ENCODE measurements at regions not wholly inside any gene's neighbourhood (a gene's known extent, or its start where the extent isn't known, plus 50 kb on each side); places are given as distances from the start of the nearest gene placed in this dataset.

DNA sequence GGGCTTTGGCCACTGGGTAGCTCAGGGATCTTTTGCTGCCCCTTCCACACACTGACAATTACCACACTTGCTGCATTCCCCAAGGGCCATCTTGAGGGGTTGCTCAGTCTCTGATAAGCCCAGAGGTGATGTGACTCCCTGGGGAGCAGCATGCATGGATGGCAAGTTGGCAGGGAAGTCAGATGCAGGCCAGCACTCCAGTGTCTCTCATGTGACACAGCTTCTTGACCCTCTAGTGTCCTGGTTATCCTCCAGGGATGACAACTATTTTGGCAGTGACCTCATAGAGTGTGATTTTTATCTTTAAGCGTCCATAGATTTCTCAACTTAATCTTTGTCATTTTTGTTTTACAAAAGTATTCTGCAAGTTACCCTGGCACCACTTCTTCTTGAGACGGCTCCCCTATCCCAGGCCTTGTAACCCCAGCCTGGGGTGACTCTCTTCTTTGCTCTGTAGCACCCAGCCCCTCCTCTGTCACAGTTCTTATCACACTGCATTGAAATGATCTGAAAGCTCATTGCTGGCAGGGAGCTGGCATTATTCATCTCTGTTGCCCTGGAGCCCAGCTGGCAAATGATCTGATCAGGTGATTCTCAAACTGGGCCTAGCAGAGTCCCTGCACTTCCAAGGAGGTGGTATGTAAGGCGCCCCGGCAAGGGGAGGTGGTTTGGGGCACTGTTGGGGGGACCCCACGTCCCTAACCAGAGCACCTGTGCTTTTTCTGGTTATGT lies 72.6 kb downstream of the TENT5C start:
- DNase-seq = no peak

DNA sequence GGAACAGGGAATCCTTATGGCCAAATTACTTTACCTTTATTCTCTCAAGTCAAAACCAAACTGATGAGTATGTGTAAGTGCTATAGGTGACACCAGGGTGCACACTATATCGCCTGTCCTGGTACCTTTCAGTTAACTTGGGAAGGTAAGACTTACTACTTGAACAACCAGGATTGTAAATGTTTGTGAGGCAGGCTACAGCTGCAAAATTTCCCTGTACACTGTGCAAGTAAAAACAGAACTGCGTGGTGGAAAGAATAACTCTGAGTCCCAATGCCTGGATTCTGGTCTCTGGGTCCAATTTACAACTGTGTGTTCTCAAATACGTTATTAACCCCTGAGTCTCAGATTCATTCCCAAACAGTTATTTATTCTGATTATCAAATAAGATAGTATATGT lies 73.5 kb downstream of the TENT5C start:
- no peak for DNase-seq

DNA sequence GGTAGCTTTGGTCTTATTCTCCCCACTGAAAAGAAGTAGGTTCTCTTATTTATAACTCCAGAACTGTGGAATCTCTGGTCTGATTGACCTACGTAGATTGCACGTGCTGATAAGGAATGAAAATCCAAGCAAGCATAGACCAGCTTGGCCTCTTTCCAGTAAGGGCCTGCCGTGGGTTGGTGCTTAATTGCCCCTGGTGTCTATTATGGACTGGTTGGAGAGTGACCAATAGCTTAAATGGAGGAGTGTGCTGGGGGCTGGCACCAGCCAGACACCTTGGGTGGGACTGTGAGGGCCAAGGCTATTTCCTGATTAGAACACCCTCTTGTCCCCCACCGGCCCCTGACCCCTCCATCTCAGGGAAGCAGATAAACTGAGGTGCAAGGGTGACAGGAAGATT lies 74.0 kb downstream of the TENT5C start:
- no peak for DNase-seq

DNA sequence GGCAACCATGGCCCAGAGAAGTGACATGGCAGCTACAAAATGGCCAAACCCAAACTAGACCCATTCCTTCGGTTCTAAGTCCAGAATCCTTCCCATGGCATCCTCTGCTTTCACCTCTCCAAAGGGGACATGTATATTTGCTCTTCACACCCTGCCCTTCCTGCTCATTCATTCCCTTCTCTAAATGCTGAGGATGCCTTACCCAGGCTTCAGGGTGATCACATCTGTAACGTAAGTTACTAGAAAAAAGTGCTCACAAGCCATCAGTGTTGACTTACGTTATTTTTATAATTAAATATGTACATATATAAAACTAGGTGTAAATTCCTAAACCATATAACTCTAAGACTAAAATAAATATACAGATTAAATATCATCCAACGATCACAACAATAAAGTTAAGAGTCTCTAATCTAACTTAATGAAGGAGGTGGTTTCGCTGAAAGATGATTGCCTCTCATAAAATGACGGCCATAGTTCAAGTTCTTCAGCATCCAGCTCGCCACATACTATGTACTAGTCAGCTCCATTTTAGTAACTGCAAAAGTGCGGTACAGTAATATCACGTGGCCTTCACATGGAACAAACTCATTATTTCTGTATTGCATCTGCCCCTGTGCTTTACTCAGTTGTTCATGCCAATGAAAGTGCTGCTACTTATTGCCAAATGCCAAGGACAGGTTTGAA lies 74.6 kb downstream of the TENT5C start:
- DNase-seq = no peak

DNA sequence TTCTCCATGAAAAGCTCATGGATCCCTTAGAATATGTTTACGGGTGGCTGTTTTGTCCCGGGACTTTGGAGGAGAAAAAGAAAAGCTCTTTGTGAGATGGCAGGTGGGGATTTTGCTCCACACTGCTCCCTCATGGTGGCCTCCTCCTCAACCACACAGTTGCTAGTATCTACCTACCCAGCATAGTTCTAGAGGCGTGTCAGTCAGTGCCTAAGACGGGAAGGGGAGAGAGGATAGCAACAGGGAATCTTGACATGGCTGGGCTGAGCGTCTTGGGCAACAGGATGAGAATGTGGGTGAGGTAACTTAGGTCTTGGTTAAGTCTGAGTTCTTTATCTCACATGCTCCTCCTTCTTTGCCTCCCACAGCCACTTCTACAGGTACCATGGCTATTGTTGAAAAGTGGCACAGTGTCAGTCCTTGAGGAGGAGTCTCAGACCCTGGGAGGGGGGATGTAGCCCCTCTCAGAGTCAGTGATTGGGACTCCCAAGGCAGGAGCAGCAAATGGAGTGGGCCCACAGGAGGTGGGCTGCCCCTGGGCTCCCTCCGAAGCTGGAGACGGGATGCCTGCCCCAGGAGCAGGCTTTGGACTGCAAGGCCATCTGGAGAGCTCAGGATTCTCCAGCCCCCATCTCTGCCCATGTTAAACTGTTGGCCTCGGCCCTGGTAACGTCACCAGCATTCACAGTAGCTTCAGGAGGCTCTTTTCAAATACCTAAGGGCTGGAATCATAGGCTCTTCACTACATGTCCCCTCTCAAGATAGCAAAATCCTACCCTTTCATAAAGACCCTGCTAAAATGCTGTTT lies 75.4 kb downstream of the TENT5C start:
- no peak for DNase-seq

DNA sequence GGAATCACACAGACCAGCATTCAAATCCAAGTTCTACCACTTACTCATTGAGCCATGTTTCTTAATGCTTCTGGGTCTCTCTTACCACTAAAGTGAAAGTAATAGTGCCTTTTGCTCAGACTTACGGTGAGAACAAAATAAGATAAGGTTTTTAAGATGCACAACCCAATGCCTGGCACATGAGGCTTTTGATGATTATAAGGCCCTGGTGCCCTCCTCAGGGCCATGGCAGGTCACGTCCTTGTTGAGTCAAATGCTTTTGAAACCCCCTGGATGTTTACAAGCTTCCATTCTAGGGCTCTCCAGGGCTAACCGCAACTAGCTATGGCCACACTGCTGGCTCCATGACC lies 76.0 kb downstream of the TENT5C start:
- no peak for DNase-seq

DNA sequence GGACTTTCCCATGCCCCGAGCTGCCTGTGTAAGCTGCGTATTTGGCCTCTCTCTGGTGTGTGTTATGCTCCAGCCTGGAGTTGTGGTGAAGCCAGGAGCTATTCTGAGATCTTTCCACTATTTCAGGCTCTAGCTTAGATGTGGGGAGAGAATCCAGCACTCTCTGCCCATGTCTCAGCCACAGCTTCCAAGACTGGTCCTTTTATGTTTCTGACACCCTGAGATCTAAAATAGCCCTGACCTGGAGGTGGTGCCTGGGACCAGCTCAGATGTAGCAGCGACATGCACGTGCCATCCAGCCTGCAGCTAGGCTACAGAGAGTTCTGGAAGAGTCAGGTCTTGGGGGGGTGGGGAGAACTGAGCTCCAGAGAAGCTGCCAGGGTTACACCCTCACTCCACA lies 76.5 kb downstream of the TENT5C start:
- DNase-seq = no peak

DNA sequence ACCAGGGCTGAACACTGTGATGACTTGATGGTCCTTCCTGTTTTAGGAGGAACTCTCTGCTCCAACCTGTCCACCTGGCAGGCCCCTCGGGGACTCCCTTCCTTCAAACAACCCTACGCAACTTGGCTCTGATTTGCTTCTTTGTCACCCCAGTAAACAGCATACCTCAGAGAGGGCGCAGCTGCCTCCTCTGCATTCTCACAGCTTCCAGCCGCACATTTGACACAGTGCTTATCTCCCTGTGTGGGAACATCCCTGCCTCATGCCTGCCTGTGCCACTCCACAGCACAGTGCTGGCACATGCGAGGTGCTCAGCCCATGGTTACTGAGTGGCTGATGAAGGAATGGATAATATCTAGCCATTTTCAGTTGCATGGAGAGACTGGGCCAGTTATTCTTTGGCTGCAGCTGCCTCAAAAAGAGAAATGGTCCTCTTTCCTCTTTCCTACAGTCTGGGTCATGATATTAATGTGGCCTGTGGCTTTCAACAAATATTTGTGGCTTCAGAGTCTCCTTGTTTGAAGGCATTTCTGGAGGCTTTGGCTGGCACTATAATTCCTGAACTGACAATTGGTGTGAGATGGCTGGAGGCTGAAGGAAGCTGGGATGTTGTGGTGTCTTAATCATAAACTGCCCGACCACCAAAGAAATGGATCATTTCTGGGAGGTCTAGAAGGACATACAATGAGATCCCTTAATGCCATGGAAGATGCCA lies 77.9 kb downstream of the TENT5C start:
- DNase-seq = no peak

DNA sequence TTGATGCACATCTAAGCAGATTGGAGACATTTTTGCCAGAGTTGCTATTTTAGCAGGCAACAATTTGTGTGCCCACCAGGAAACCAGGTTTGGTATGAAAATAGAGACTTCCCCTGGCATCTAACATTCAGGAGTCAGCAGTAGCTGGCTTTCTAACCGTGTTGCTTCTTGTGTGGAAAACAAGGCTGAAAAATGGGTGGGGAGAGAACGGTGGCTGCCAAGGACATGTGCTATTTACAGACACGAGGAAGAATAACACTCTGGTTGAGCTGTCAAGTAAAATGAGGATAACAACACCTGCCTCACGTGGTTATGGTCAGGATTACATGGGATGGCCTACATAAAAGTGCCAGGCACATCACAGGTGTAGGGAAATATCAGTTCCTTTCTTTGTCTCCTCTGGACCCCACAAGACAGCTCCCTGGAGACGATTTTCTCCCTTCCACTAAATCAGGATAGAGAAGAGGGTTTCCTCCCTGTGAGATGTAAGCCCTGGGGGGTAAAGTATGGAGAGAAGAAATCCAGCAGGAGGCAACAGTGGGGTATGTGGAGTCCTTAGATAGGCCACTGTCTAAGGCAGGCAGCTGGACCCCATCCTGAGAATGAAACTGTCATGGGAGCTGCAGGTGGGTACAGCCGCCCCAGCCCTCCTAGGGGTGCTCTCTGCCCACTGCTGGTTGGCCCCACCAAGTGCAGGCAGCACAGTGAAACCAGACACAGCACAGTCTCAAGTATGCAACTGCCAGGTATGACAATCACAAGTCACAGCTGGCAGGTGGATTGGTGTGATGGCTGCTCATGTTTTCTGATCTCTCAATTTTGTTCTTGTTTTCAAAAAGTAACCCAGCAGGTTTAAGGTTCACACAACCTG lies 80.3 kb downstream of the TENT5C start:
- DNase-seq = no peak

DNA sequence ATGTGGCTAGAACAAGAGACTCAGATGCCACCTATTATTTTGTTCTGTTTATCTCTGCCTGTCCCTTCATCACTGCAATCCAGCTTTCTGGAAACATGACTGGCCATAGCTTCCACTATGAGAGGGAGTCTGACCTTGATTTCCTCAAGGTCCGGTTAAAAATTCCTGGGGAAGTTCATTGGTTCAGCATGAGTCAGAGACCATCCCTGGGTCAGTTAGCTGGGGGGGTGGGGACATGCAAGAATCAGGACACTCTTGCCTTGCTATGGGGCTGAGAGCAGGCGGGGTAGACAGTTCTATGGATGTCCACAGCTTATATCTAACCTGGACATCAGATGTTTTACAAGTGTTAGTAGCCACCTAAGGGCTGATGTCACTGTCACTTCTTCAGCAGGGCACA lies 81.1 kb downstream of the TENT5C start:
- no peak for DNase-seq

DNA sequence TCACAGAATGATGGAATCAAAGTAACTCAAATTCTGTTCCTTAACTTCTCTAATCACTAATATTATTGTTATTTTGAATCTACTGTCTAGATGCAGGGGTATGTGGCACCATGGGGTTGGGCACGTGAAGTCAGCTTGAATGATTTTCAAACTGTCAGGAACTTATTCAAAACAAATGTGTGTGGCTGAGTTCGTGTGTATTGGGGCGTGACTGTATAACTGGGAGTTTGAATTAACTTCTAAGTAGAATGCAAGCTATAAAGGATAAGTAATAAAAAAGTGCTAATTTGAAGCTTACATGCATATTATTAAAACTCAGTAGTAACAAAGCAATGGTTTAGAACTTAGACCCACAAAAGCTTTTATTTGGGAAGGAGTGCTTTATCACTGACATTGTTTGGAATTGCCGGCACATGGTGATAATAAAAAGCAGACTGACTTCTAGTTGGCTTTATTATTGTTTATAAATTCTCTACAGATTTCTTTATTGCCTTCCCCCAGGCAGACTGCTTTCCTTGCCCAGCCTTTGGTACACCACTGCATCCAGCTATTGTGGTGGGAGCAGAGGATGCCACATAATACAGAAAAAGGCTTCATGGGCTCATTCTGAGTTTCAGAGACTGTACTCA lies 84.3 kb downstream of the TENT5C start:
- peak; percentile 67 for DNase-seq

DNA sequence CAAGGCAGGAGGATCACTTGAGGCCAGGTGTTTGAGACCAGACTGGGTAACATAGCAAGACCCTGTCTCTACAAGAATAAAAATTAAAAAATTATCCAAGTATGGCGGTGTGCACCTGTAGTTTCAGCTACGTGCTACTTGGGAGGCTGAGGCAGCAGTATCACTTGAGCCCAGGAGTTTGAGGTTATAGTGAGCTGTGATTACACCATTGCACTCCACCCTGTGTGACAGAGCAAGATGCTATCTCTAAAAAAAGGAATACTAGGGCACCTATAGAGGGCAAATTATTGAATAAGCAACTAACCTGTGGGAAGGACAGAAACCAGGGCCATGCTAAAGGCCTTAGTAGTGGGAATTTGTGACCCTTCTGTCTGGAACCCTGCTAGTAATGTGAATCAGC lies 86.1 kb downstream of the TENT5C start:
- no peak for DNase-seq

DNA sequence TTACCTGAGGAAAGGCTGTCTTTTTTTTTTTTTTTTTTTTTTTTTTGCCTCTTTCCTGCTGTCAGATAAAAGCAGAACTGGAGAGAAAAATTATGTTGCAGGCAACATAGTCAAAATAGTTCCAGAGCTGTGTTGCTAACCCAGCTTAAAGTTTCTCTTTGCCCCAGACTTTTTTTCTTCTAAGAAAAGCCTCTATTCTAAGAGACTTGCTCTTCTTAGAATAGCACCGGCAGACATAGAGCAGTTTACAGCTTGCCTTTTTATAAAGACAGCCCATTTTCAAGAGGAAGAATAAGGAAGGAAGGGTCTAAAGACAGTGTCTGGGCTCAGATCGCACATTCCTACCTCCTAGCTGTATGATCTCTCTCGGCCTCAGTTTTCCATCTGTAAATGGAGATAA lies 88.7 kb downstream of the TENT5C start:
- no peak for DNase-seq

DNA sequence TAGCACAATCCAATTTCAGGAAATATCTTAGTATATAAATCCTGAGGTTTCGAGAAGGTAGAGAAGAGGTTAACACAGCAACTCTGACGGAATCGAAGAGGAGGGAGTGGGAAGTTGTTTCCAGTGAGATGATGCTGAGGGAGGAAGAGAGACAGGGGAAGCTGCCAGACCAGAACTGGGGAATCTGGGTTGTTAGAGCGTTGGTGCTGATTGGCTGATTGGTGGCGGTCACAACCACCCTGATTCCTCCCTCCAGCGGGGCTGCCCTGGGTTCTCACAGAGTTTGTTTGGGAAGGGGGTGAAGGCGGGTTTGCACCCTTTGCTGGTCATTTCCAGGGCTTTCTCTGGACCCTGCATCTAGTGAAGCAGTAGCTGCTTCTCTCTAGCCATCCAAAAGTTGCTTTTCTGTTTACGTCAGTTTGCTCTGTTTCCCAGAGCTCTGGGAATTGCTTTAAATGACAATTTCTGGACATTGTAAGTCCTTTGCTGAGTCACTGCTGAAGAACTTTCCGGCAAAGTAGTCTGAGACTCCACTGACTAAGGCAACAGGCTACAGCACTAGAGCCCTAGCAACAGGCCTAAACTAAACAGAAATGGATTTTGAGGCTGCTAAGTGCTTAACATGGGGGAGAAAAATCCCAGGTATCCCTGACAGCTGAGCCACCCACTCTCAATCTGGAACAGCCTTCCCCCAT lies 90.1 kb downstream of the TENT5C start:
- peak; percentile 46 for DNase-seq

DNA sequence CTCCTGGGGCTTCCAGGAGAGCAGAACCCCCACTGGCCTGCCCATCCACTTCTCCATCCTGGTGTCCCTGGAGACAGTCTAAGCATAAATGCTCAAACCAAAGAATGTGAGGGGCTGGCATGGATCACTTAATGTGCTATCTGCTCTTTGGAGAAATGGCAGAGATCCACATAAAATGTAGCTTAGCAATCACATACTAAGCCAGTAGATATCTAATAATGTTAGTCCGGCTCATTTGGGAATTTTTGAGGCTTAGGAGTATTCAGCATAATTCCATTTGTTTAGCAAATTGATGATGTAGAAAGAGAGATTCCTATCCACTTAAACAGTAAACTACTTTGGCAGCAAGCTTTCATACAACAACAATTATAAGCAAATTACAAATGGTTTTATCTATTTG lies 90.7 kb downstream of the TENT5C start:
- peak; percentile 54 for DNase-seq

DNA sequence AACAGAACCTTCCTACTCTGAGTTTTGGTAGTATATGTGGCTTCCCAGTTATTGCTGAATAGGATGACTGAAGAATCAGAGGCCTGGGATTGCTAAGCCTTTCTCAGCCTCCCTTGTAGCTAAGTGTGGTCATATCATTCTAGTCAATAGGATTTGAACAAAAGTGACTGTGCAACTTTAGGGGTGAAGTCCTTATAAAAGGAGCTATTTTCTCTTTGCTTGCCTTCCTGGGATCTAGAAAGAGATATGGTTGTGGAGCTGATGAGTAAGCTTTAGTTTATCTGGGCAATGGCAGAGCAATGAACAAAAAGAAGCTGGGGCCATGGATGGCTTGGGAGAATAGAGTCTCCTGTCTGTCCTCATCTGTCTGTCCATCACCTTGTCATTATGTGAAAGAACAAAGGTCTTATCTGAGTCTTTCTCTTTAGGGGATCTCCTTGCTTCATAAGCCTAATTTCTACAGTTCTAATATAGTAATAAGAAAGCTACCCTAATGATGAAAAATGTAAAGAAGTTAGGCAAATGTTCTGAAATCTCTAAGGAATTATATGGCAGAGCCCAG lies 91.5 kb downstream of the TENT5C start:
- no peak for DNase-seq

DNA sequence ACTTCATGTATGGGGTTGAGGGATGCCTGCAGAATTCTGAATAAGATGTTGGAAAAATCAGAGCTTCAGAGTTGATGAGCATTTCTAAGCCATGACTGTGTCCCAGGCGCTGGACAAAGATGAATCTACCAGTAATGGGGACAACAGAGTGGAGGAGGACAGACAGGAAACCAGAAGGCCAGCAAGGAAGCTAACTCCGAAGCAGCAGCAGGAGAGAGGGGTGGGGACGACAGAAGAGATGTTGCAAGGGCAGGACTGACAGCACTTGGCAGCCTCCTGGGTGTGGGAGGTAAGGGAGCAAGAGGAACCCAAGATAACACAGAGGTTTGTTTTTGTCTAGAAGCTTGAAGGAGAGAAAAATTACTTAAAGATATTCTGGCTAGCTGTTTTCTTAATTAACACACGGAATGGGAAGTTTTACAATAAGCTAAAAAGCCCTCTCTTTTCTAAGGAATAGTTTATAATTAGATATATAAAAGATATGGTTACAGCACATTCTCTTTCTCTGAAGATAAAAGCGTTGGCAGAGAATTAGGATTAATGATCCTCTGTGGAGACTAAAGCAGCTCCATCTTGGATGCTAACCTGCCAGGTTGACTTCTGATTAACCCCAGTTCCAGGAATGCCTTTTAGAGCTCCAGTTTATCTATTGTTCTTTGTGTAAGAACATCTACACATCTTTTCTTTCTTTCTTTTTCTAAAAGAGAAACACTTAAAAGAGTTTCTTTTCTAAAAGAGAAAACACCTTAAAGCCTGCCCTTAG lies 92.7 kb downstream of the TENT5C start:
- no peak for DNase-seq

DNA sequence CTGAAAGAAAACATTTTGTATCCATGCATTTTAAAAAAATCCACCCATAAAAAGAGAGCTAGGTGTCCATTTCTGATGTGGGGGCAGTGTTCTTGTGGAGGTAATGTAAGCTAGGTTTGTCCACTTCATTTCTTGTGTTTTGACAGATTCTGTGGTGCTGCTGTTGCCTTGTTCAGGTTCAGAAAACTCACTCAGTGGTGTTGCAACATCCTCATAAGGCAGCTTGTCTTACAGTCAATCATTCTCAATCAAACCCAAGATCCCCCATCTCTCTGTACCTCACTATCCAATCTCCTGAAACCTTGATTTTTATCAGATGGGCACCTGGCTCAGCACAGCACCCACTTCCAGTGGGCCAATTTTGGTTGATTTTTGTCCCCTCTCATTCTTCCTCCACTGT lies 94.1 kb downstream of the TENT5C start:
- no peak for DNase-seq

DNA sequence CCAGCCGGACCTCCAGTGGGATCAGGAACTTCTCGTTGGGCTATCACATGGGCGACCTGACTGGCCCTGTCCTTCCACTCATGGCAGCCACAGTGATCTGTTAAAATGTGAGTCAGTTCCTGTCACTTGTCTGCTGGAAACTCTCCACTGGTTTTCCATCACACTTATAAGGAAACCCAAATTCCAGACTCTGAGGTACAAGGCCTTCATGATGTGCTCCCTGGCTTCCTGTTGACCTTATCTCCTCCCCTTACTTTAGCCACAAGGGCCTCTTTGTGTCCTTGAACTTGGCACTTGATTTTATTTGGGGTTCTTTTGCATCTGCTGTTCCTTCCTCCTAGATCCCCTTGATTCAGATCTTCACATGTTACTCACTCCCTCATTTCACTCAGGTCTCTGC lies 96.8 kb downstream of the TENT5C start:
- no peak for DNase-seq

DNA sequence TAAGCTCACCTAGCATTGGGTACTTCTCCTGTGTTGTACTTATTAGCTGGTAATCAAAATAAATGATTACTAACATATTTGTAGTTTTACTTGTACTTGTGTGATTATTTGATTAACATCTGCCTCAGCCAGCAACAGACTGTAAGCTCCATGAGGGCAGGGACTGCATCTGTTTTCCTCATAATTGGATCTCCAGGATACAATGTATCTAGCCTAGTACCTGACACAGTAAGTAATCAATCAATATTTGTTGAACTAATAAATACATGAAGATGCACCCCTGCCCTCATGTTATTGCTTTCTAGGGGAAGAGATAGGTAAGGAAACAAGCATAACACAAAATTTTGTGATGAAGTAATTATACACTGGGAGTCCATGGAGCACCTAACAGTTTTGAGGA lies 101.5 kb downstream of the TENT5C start:
- DNase-seq = no peak
